ENCODE measurements at regions not wholly inside any gene's neighbourhood (a gene's known extent, or its start where the extent isn't known, plus 50 kb on each side); places are given as distances from the start of the nearest gene placed in this dataset.

- H3F3A ChIP-seq (ENCODE audit: insufficient read depth, low read length), result no peaks in the 10 kb centered on the region
- H4K20me1 ChIP-seq (ENCODE audit: insufficient read depth, low read length), result no peaks in the 10 kb centered on the region
- H3K4me1 ChIP-seq (ENCODE audit: insufficient read depth, low read length, severe bottlenecking), result no peaks in the 10 kb centered on the region
- no peaks in the 10 kb centered on the region for H3K79me2 ChIP-seq (ENCODE audit: insufficient read depth, low read length)
- H3K9me3 ChIP-seq (ENCODE audit: low read length), result no peaks in the 10 kb centered on the region
- H3K4me3 ChIP-seq (ENCODE audit: low read depth, low read length, poor library complexity, severe bottlenecking), result no peak overlapping the region
- H3K9me2 ChIP-seq (ENCODE audit: low read depth, low read length), result no peaks in the 10 kb centered on the region
- H2AFZ ChIP-seq (ENCODE audit: low read length), result no peak overlapping the region
- H3K36me3 ChIP-seq (ENCODE audit: insufficient read depth, low read length), result no peaks in the 10 kb centered on the region
- H3K27ac ChIP-seq (ENCODE audit: low read depth, low read length, poor library complexity, severe bottlenecking), result no peak overlapping the region
- H3K27me3 ChIP-seq (ENCODE audit: insufficient read depth, low read length), result no peaks in the 10 kb centered on the region
- TF ChIP-seq, protein P1, sequence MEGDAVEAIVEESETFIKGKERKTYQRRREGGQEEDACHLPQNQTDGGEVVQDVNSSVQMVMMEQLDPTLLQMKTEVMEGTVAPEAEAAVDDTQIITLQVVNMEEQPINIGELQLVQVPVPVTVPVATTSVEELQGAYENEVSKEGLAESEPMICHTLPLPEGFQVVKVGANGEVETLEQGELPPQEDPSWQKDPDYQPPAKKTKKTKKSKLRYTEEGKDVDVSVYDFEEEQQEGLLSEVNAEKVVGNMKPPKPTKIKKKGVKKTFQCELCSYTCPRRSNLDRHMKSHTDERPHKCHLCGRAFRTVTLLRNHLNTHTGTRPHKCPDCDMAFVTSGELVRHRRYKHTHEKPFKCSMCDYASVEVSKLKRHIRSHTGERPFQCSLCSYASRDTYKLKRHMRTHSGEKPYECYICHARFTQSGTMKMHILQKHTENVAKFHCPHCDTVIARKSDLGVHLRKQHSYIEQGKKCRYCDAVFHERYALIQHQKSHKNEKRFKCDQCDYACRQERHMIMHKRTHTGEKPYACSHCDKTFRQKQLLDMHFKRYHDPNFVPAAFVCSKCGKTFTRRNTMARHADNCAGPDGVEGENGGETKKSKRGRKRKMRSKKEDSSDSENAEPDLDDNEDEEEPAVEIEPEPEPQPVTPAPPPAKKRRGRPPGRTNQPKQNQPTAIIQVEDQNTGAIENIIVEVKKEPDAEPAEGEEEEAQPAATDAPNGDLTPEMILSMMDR (IDR thresholded peaks at IDR 0.05; ENCODE audit: low read length), result no peak
- TF ChIP-seq EZH2 (IDR thresholded peaks at IDR 0.05; ENCODE audit: borderline replicate concordance, low read length), result no peak
- H3K9ac ChIP-seq (ENCODE audit: low read length), result no peak overlapping the region
- no peak overlapping the region for H3K4me2 ChIP-seq (ENCODE audit: low read length)
Measured at GRCh38 chr6:19303383-19303782, 533.8 kb upstream of the ID4 start.

GRCh38 chr6:19309661-19310060 lies 527.5 kb upstream of the ID4 start:
- H3K4me3 ChIP-seq (ENCODE audit: low read depth, low read length, poor library complexity, severe bottlenecking), result no peak overlapping the region
- H3F3A ChIP-seq (ENCODE audit: insufficient read depth, low read length), result no peaks in the 10 kb centered on the region
- TF ChIP-seq, protein P1 (IDR thresholded peaks at IDR 0.05; ENCODE audit: low read length), result no peak
- TF ChIP-seq EZH2 (IDR thresholded peaks at IDR 0.05; ENCODE audit: borderline replicate concordance, low read length), result no peak
- no peaks in the 10 kb centered on the region for H3K4me1 ChIP-seq (ENCODE audit: insufficient read depth, low read length, severe bottlenecking)
- no peaks in the 10 kb centered on the region for H4K20me1 ChIP-seq (ENCODE audit: insufficient read depth, low read length)
- no peaks in the 10 kb centered on the region for H3K27me3 ChIP-seq (ENCODE audit: insufficient read depth, low read length)
- H3K9me2 ChIP-seq (ENCODE audit: low read depth, low read length), result no peaks in the 10 kb centered on the region
- H3K27ac ChIP-seq (ENCODE audit: low read depth, low read length, poor library complexity, severe bottlenecking), result no peak overlapping the region
- H3K79me2 ChIP-seq (ENCODE audit: insufficient read depth, low read length), result no peaks in the 10 kb centered on the region
- no peak overlapping the region for H3K9ac ChIP-seq (ENCODE audit: low read length)
- no peak overlapping the region for H2AFZ ChIP-seq (ENCODE audit: low read length)
- no peak overlapping the region for H3K4me2 ChIP-seq (ENCODE audit: low read length)
- no peaks in the 10 kb centered on the region for H3K9me3 ChIP-seq (ENCODE audit: low read length)
- no peaks in the 10 kb centered on the region for H3K36me3 ChIP-seq (ENCODE audit: insufficient read depth, low read length)

- Histone ChIP-seq H3K4me1 (ENCODE audit: insufficient read depth, low read length, severe bottlenecking) (no peaks in the 10 kb centered on the region), H3K27ac (ENCODE audit: low read depth, low read length, poor library complexity, severe bottlenecking) (no peak overlapping the region), H3K36me3 (ENCODE audit: insufficient read depth, low read length) (no peaks in the 10 kb centered on the region), H3F3A (ENCODE audit: insufficient read depth, low read length) (no peaks in the 10 kb centered on the region), H4K20me1 (ENCODE audit: insufficient read depth, low read length) (no peaks in the 10 kb centered on the region), H3K4me2 (ENCODE audit: low read length) (no peak overlapping the region), H3K79me2 (ENCODE audit: insufficient read depth, low read length) (no peaks in the 10 kb centered on the region), H2AFZ (ENCODE audit: low read length) (no peak overlapping the region), H3K9me3 (ENCODE audit: low read length) (no peaks in the 10 kb centered on the region), H3K27me3 (ENCODE audit: insufficient read depth, low read length) (no peaks in the 10 kb centered on the region), H3K9ac (ENCODE audit: low read length) (no peak overlapping the region), H3K9me2 (ENCODE audit: low read depth, low read length) (no peaks in the 10 kb centered on the region), H3K4me3 (ENCODE audit: low read depth, low read length, poor library complexity, severe bottlenecking) (no peak overlapping the region)
- TF ChIP-seq, protein P1 (IDR thresholded peaks at IDR 0.05; ENCODE audit: low read length), result no peak
- TF ChIP-seq EZH2 (IDR thresholded peaks at IDR 0.05; ENCODE audit: borderline replicate concordance, low read length), result no peak
Measured at GRCh38 chr6:19311786-19312185, 525.4 kb upstream of the ID4 start.

Data from OCI-LY1 (cell line).